ENCODE measurements at regions not wholly inside any gene's neighbourhood (a gene's known extent, or its start where the extent isn't known, plus 50 kb on each side); places are given as distances from the start of the nearest gene placed in this dataset.

GRCh38 chr1:4447778-4448420 lies 206.5 kb upstream of the AJAP1 start:
- TF ChIP-seq, protein P1, sequence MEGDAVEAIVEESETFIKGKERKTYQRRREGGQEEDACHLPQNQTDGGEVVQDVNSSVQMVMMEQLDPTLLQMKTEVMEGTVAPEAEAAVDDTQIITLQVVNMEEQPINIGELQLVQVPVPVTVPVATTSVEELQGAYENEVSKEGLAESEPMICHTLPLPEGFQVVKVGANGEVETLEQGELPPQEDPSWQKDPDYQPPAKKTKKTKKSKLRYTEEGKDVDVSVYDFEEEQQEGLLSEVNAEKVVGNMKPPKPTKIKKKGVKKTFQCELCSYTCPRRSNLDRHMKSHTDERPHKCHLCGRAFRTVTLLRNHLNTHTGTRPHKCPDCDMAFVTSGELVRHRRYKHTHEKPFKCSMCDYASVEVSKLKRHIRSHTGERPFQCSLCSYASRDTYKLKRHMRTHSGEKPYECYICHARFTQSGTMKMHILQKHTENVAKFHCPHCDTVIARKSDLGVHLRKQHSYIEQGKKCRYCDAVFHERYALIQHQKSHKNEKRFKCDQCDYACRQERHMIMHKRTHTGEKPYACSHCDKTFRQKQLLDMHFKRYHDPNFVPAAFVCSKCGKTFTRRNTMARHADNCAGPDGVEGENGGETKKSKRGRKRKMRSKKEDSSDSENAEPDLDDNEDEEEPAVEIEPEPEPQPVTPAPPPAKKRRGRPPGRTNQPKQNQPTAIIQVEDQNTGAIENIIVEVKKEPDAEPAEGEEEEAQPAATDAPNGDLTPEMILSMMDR (IDR thresholded peaks at IDR 0.05; ENCODE audit: borderline replicate concordance, insufficient read depth, low read depth, low read length): no peak
- no peak overlapping the region for H3K4me3 ChIP-seq (ENCODE audit: low read depth, low read length)

DNA sequence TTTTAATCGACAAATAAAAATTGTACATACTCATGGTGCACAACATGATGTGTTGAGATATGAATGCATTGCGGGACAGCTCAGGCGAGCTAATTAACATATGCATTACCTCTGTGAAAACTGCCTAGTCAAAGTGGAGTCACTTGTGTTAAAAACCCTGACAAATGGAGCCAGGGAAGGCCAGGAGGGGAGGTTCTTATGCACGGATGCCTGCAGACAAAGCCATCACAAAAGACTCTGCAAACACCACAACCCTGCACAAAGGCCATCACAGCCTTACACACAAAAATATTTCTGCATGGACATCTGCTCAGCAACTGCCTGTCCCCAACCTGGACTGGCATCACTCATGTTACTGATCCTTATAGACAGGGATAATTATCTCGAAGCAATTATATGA lies 204.4 kb upstream of the AJAP1 start:
- no peak overlapping the region for H3K4me3 ChIP-seq (ENCODE audit: low read depth, low read length)
- TF ChIP-seq, protein P1 (IDR thresholded peaks at IDR 0.05; ENCODE audit: borderline replicate concordance, insufficient read depth, low read depth, low read length): no peak

DNA sequence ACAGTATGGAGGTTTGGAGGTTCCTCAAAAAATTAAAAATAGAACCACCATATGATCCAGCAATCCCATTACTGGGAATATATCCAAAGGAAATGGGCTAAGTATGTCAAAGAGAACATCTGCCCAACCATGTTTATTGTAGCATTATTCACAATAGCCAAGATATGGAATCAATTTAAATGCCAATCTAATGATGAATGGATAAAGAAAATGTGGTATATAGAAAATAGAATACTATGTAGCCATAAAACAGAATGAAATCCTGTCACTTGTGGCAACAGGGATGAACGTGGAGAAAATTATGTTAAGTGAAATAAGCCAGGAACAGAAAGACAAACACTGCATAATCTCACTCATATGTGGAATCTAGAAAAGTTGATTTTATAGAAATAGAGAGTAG lies 201.7 kb upstream of the AJAP1 start:
- H3K4me3 ChIP-seq (ENCODE audit: low read depth, low read length): no peak overlapping the region
- TF ChIP-seq, protein P1 (IDR thresholded peaks at IDR 0.05; ENCODE audit: borderline replicate concordance, insufficient read depth, low read depth, low read length): no peak

DNA sequence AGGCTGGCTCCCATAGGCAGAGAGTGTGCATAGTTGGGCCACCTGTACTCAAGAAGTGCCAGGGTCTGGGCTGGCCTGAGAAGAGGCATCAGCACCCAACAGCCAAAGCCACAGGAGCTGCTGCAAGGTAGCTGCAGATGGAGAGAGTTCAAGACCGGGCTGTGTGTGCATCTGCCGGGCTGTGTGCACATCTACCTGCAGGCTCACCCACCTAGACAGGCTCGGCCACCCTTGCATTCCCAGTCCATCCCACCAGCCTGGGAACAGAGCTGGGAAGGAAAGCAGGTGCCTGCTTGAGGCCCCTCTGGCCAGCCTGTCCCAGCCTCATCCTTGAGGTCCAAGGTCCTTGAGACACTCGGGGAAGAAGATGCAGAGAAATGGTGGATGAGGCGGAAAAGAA lies 194.4 kb upstream of the AJAP1 start:
- TF ChIP-seq, protein P1 (IDR thresholded peaks at IDR 0.05; ENCODE audit: borderline replicate concordance, insufficient read depth, low read depth, low read length): no peak
- H3K4me3 ChIP-seq (ENCODE audit: low read depth, low read length): no peak overlapping the region

- TF ChIP-seq, protein P1 (IDR thresholded peaks at IDR 0.05; ENCODE audit: borderline replicate concordance, insufficient read depth, low read depth, low read length): no peak
- H3K4me3 ChIP-seq (ENCODE audit: low read depth, low read length): no peak overlapping the region
These were observed 193.8 kb upstream of the AJAP1 start for GRCh38 chr1:4460651-4461050.

- TF ChIP-seq, protein P1 (IDR thresholded peaks at IDR 0.05; ENCODE audit: borderline replicate concordance, insufficient read depth, low read depth, low read length): no peak
- no peak overlapping the region for H3K4me3 ChIP-seq (ENCODE audit: low read depth, low read length)
These were observed 192.6 kb upstream of the AJAP1 start for GRCh38 chr1:4461726-4462290.

DNA sequence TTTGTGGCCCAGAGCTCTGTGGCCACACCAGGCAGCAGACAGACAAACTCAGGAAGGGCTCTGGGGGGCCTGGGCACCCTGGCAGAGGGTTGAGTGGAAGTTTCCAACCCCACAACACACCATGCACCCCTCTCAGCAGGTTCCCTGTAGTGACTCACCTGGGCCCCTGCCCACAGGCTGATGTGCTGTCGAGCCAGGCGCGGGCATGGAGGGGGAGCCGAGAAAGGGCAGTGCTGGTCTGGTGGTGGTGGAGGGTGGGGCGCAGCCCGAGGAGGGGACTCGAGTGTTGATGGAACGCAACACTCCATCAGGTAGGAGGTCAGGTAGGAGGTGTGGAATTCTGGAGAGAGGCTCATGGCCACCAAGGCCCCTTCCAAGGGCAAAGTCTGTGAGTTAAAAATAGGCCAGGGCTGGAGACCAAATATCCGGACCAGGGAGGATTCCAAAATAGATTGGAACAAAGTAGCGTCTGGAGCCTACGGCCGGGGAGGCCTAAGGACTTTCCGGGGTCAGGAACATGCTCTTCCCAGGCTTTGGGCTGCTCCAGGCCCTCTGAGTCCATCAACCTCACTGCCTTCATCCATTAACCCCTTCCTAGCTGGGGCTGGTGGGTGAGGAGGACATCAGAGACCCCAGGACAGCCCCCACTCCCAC lies 191.5 kb upstream of the AJAP1 start:
- no peak overlapping the region for H3K4me3 ChIP-seq (ENCODE audit: low read depth, low read length)
- TF ChIP-seq, protein P1 (IDR thresholded peaks at IDR 0.05; ENCODE audit: borderline replicate concordance, insufficient read depth, low read depth, low read length): no peak
